Jurkat, Clone E6-1 (cell line): ENCODE measurements at regions not wholly inside any gene's neighbourhood (a gene's known extent, or its start where the extent isn't known, plus 50 kb on each side); places are given as distances from the start of the nearest gene placed in this dataset.

Experiments used
- DNase-seq: peaks from one replicate; pipeline ENCODE4 v3.0.0-alpha.2; 2011; ENCODE audit warnings: low read depth, low spot score
- H3K4me3 ChIP-seq: 2 replicates; pipeline ENCODE4 v1.5.1; 2011; ENCODE audit warnings: mild to moderate bottlenecking, low read length, control low read depth, moderate library complexity

GRCh38 chr4:19748519-19749479, 502.9 kb upstream of the SLIT2 start:
- no peak overlapping the region for H3K4me3 ChIP-seq
- no peak for DNase-seq

- no peak overlapping the region for H3K4me3 ChIP-seq
- DNase-seq, result no peak
Measured at GRCh38 chr4:19746377-19746776, 505.3 kb upstream of the SLIT2 start.

- no peak for DNase-seq
- no peak overlapping the region for H3K4me3 ChIP-seq
Measured at GRCh38 chr4:19743115-19743638, 508.5 kb upstream of the SLIT2 start.

- no peak for DNase-seq
- H3K4me3 ChIP-seq, result no peak overlapping the region
Measured at GRCh38 chr4:19739101-19739651, 512.5 kb upstream of the SLIT2 start.

GRCh38 chr4:19736968-19737756, 514.5 kb upstream of the SLIT2 start:
- no peak overlapping the region for H3K4me3 ChIP-seq
- DNase-seq, result no peak

GRCh38 chr4:19735012-19735411, 516.7 kb upstream of the SLIT2 start:
- no peak for DNase-seq
- no peak overlapping the region for H3K4me3 ChIP-seq

GRCh38 chr4:19729886-19730651, 521.6 kb upstream of the SLIT2 start:
- peak; percentile 84 for DNase-seq
- H3K4me3 ChIP-seq, result no peak overlapping the region

GRCh38 chr4:19728773-19729172, 522.9 kb upstream of the SLIT2 start:
- H3K4me3 ChIP-seq, result no peak overlapping the region
- DNase-seq, result no peak

- no peak for DNase-seq
- no peak overlapping the region for H3K4me3 ChIP-seq
Measured at GRCh38 chr4:19727141-19727540, 524.6 kb upstream of the SLIT2 start.

- H3K4me3 ChIP-seq, result no peak overlapping the region
Measured at GRCh38 chr4:19725130-19725529, 526.6 kb upstream of the SLIT2 start.

GRCh38 chr4:19722404-19722803, 529.3 kb upstream of the SLIT2 start:
- H3K4me3 ChIP-seq, result no peak overlapping the region
- DNase-seq, result no peak

More at GRCh38 chr4:19725130-19725529, 526.6 kb upstream of the SLIT2 start:
- DNase-seq, result no peak

GRCh38 chr4:19721587-19721986, 530.1 kb upstream of the SLIT2 start:
- no peak overlapping the region for H3K4me3 ChIP-seq
- peak; percentile 80 for DNase-seq

- no peak for DNase-seq
Measured at GRCh38 chr4:19720610-19721009, 531.1 kb upstream of the SLIT2 start.

GRCh38 chr4:19720190-19720589, 531.5 kb upstream of the SLIT2 start:
- DNase-seq, result no peak
- no peak overlapping the region for H3K4me3 ChIP-seq

More at GRCh38 chr4:19720610-19721009, 531.1 kb upstream of the SLIT2 start:
- no peak overlapping the region for H3K4me3 ChIP-seq

- no peak for DNase-seq
- H3K4me3 ChIP-seq, result no peak overlapping the region
Measured at GRCh38 chr4:19711871-19712270, 539.8 kb upstream of the SLIT2 start.

- no peak overlapping the region for H3K4me3 ChIP-seq
- DNase-seq, result no peak
Measured at GRCh38 chr4:19707876-19708275, 543.8 kb upstream of the SLIT2 start.

- no peak for DNase-seq
- no peak overlapping the region for H3K4me3 ChIP-seq
Measured at GRCh38 chr4:19703391-19703790, 548.3 kb upstream of the SLIT2 start.

GRCh38 chr4:19700992-19701391, 550.7 kb upstream of the SLIT2 start:
- no peak for DNase-seq
- H3K4me3 ChIP-seq, result no peak overlapping the region

GRCh38 chr4:19698961-19699360, 552.7 kb upstream of the SLIT2 start:
- no peak for DNase-seq
- no peak overlapping the region for H3K4me3 ChIP-seq
